ENCODE measurements at regions not wholly inside any gene's neighbourhood (a gene's known extent, or its start where the extent isn't known, plus 50 kb on each side); places are given as distances from the start of the nearest gene placed in this dataset.
A peak's percentile ranks its signal among the peaks of the same experiment; 100 is the strongest.

DNA sequence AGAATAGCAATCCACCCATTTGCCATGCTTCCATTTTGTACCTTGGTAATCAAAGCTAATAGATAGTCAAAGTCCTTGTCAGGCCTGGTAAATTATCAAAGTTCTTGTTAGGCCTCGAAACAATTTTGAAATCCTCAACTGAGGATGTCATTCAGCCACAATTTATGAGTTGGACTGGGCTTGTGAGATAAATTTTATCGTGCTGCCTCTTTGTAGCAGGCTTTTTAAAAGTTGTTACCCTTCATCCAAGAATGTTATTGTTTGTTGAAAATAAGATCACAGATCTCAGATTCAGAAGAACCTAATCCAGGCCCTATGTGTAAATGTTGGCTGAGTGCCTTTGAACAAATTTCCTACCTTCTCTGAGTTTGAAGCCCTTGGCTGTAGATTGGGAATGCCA lies 143.3 kb upstream of the PROK2 start:
- peaks cover 11 to 30% of the 10 kb centered on the region in 2 donors for H3K27me3 ChIP-seq (ENCODE audit: control insufficient read depth in 2 of 2, insufficient read depth in 2 of 2, low read length in 2 of 2)
- H3K36me3 Mint-ChIP-seq = no peaks in the 10 kb centered on the region
- no peak overlapping the region for H3K4me2 ChIP-seq (replicated peaks; ENCODE audit: extremely low read depth, low read length, poor library complexity, severe bottlenecking)
- no peak overlapping the region for H3K27ac Mint-ChIP-seq
- H3K4me3 ChIP-seq (replicated peaks in 1 of 3; ENCODE audit: low read depth in 2 of 3, low read length in 3 of 3) = no peak overlapping the region
- no peak overlapping the region for H2AFZ ChIP-seq (ENCODE audit: insufficient read depth, low read depth, low read length, poor library complexity, severe bottlenecking)
- H4K20me1 ChIP-seq (ENCODE audit: insufficient read depth, low read length) = no peaks in the 10 kb centered on the region
- no peak overlapping the region for H3K9ac ChIP-seq (ENCODE audit: insufficient read depth, low read length, poor library complexity, severe bottlenecking)
- H3K4me3 Mint-ChIP-seq = no peak overlapping the region
- no peak for TF ChIP-seq CTCF (IDR thresholded peaks at IDR 0.05)
- no peaks in the 10 kb centered on the region for H3K79me2 ChIP-seq (ENCODE audit: insufficient read depth, low read length)
- no peak for DNase-seq
- intact Hi-C loops (cut with micrococcal nuclease) = no loop called here
- no peaks in the 10 kb centered on the region for H3K36me3 ChIP-seq (replicated peaks in 1 of 2; ENCODE audit: control insufficient read depth in 1 of 2, insufficient read depth in 2 of 2, low read length in 2 of 2)
- H3K4me1 ChIP-seq (ENCODE audit: control insufficient read depth in 1 of 2, insufficient read depth in 2 of 2, low read length in 2 of 2) = no peaks in the 10 kb centered on the region
- H3K27ac ChIP-seq (ENCODE audit: low read depth in 1 of 2, low read length in 2 of 2) = no peak overlapping the region
- H3K4me1 Mint-ChIP-seq = peaks cover 3% of the 10 kb centered on the region
- H3K9me3 ChIP-seq (replicated peaks in 1 of 2; ENCODE audit: control insufficient read depth in 1 of 2, insufficient read depth in 1 of 2, low read length in 2 of 2) = no peaks in the 10 kb centered on the region
- WGBS (ENCODE audit: insufficient coverage) = 67% methylated on average over 1 of the region's 2 CpGs
- peaks cover 17 to 48% (median 24%) of the 10 kb centered on the region in 3 donors for H3K27me3 Mint-ChIP-seq (ENCODE audit: low read depth in 3 of 3)
- H3K9me3 Mint-ChIP-seq = peaks cover 0 to 3% (median 0%) of the 10 kb centered on the region in 7 donors

DNA sequence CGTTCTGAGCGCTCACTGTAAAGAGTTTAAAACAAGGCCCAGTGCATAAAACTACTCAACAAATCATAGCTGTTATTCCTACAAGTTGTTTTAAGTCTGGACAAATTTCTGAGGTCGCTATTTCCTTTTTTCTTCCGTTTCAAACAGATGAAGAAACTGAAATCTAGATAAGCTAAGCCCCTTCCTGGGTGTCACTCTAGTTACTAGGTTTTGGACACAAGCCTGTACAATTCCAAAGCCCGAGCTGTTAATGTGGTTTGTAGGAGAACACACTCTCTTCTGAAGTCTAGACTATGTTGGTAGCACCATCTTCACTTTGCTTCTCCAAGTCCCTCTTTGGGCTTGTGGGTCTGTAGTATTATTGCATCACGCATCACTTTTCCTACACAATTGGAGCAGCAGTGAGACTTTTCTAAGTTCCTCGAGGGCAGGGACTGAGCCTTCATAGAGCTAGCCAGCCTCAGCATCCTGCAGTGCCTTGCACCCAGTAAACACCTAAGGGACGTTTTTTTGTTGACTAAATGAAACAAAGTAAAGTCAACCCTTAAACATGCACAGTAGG lies 142.6 kb upstream of the PROK2 start:
- Histone ChIP-seq H3K36me3 (replicated peaks in 1 of 2; ENCODE audit: control insufficient read depth in 1 of 2, insufficient read depth in 2 of 2, low read length in 2 of 2) (no peaks in the 10 kb centered on the region), H3K79me2 (ENCODE audit: insufficient read depth, low read length) (no peaks in the 10 kb centered on the region), H3K27me3 (ENCODE audit: control insufficient read depth in 2 of 2, insufficient read depth in 2 of 2, low read length in 2 of 2) (peaks cover 15 to 32% of the 10 kb centered on the region in 2 donors), H3K9me3 (replicated peaks in 1 of 2; ENCODE audit: control insufficient read depth in 1 of 2, insufficient read depth in 1 of 2, low read length in 2 of 2) (no peaks in the 10 kb centered on the region), H3K4me1 (ENCODE audit: control insufficient read depth in 1 of 2, insufficient read depth in 2 of 2, low read length in 2 of 2) (no peaks in the 10 kb centered on the region), H3K27ac (ENCODE audit: low read depth in 1 of 2, low read length in 2 of 2) (no peak overlapping the region), H3K4me2 (replicated peaks; ENCODE audit: extremely low read depth, low read length, poor library complexity, severe bottlenecking) (no peak overlapping the region), H4K20me1 (ENCODE audit: insufficient read depth, low read length) (no peaks in the 10 kb centered on the region), H3K4me3 (replicated peaks in 1 of 3; ENCODE audit: low read depth in 2 of 3, low read length in 3 of 3) (no peak overlapping the region), H3K9ac (ENCODE audit: insufficient read depth, low read length, poor library complexity, severe bottlenecking) (no peak overlapping the region), H2AFZ (ENCODE audit: insufficient read depth, low read depth, low read length, poor library complexity, severe bottlenecking) (no peak overlapping the region)
- no peak for DNase-seq
- Mint-ChIP-seq H3K9me3 (peaks cover 0 to 2% (median 0%) of the 10 kb centered on the region in 7 donors), H3K4me3 (peak overlapping the region in 1 of 2 donors; percentile 40), H3K27me3 (ENCODE audit: low read depth in 3 of 3) (peaks cover 17 to 51% (median 21%) of the 10 kb centered on the region in 3 donors), H3K4me1 (peaks cover 3% of the 10 kb centered on the region), H3K27ac (no peak overlapping the region), H3K36me3 (no peaks in the 10 kb centered on the region)
- WGBS (ENCODE audit: insufficient coverage) = no CpG with 5 or more reads among the region's 8 CpGs
- intact Hi-C loops (cut with micrococcal nuclease) = no loop called here
- no peak for TF ChIP-seq CTCF (IDR thresholded peaks at IDR 0.05)
